Breast epithelium (tissue), 3 donors: ENCODE measurements at regions not wholly inside any gene's neighbourhood (a gene's known extent, or its start where the extent isn't known, plus 50 kb on each side); places are given as distances from the start of the nearest gene placed in this dataset.
"Not testable (repeated sequence)": the region's sequence is repeated elsewhere in the genome, so short reads cannot be mapped to it uniquely, and the experiment has no call there.

Experiments
- CTCF ChIP-seq, 3 donors: fragments of 450-650 bp; IDR thresholded peaks; one replicate each; pipeline ENCODE4 v1.5.1; 2016 to 2017; ENCODE audit warnings: antibody characterized with exemption in 3 of 3, mild to moderate bottlenecking in 3 of 3, moderate library complexity in 3 of 3
- POLR2A ChIP-seq: fragments of 450-650 bp; IDR thresholded peaks from one replicate; pipeline ENCODE4 v1.6.1; 2016; ENCODE audit warnings: antibody characterized with exemption, mild to moderate bottlenecking, moderate library complexity

- not testable (repeated sequence) for TF ChIP-seq CTCF (IDR thresholded peaks at IDR 0.05); POLR2A
These were observed 91.5 kb downstream of the NBPF8 start for GRCh38 chr1:120506352-120506751.
